ENCODE measurements at regions not wholly inside any gene's neighbourhood (a gene's known extent, or its start where the extent isn't known, plus 50 kb on each side); places are given as distances from the start of the nearest gene placed in this dataset.

DNA sequence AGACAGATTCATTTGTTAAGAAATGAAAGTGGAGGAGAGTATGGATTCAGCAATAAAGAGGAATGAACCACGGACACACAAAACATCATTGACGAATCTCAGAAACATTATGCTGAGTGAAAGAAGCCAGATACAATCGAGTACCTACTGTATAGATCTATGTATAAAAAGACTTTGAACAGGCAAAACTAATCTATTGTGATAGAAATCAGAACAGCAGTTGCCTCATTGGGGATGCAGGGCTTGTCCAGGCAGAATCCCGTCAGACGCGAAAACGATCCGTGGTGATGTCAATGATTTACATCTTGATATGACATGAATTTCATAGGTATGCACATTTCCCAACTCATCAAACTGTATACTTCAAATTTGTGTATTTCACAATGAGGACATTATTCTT, 265.2 kb downstream of the CBLN4 start (continued):
- TF ChIP-seq, protein P1, sequence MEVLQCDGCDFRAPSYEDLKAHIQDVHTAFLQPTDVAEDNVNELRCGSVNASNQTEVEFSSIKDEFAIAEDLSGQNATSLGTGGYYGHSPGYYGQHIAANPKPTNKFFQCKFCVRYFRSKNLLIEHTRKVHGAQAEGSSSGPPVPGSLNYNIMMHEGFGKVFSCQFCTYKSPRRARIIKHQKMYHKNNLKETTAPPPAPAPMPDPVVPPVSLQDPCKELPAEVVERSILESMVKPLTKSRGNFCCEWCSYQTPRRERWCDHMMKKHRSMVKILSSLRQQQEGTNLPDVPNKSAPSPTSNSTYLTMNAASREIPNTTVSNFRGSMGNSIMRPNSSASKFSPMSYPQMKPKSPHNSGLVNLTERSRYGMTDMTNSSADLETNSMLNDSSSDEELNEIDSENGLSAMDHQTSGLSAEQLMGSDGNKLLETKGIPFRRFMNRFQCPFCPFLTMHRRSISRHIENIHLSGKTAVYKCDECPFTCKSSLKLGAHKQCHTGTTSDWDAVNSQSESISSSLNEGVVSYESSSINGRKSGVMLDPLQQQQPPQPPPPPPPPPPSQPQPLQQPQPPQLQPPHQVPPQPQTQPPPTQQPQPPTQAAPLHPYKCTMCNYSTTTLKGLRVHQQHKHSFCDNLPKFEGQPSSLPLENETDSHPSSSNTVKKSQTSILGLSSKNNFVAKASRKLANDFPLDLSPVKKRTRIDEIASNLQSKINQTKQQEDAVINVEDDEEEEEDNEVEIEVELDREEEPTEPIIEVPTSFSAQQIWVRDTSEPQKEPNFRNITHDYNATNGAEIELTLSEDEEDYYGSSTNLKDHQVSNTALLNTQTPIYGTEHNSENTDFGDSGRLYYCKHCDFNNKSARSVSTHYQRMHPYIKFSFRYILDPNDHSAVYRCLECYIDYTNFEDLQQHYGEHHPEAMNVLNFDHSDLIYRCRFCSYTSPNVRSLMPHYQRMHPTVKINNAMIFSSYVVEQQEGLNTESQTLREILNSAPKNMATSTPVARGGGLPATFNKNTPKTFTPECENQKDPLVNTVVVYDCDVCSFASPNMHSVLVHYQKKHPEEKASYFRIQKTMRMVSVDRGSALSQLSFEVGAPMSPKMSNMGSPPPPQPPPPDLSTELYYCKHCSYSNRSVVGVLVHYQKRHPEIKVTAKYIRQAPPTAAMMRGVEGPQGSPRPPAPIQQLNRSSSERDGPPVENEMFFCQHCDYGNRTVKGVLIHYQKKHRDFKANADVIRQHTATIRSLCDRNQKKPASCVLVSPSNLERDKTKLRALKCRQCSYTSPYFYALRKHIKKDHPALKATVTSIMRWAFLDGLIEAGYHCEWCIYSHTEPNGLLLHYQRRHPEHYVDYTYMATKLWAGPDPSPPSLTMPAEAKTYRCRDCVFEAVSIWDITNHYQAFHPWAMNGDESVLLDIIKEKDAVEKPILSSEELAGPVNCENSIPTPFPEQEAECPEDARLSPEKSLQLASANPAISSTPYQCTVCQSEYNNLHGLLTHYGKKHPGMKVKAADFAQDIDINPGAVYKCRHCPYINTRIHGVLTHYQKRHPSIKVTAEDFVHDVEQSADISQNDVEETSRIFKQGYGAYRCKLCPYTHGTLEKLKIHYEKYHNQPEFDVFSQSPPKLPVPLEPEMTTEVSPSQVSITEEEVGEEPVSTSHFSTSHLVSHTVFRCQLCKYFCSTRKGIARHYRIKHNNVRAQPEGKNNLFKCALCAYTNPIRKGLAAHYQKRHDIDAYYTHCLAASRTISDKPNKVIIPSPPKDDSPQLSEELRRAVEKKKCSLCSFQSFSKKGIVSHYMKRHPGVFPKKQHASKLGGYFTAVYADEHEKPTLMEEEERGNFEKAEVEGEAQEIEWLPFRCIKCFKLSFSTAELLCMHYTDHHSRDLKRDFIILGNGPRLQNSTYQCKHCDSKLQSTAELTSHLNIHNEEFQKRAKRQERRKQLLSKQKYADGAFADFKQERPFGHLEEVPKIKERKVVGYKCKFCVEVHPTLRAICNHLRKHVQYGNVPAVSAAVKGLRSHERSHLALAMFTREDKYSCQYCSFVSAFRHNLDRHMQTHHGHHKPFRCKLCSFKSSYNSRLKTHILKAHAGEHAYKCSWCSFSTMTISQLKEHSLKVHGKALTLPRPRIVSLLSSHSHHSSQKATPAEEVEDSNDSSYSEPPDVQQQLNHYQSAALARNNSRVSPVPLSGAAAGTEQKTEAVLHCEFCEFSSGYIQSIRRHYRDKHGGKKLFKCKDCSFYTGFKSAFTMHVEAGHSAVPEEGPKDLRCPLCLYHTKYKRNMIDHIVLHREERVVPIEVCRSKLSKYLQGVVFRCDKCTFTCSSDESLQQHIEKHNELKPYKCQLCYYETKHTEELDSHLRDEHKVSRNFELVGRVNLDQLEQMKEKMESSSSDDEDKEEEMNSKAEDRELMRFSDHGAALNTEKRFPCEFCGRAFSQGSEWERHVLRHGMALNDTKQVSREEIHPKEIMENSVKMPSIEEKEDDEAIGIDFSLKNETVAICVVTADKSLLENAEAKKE (CRISPR knock-in tag; IDR thresholded peaks at IDR 0.05), result no peak
- TF ChIP-seq STAT1 (IDR thresholded peaks at IDR 0.05; ENCODE audit: unreplicated experiment), result no peak
- no peak for TF ChIP-seq ZNF331 (CRISPR knock-in tag; IDR thresholded peaks at IDR 0.05; ENCODE audit: low read depth)
- TF ChIP-seq EZH2 (IDR thresholded peaks at IDR 0.05; ENCODE audit: low read depth, unreplicated experiment), result no peak
- TF ChIP-seq, protein P2, sequence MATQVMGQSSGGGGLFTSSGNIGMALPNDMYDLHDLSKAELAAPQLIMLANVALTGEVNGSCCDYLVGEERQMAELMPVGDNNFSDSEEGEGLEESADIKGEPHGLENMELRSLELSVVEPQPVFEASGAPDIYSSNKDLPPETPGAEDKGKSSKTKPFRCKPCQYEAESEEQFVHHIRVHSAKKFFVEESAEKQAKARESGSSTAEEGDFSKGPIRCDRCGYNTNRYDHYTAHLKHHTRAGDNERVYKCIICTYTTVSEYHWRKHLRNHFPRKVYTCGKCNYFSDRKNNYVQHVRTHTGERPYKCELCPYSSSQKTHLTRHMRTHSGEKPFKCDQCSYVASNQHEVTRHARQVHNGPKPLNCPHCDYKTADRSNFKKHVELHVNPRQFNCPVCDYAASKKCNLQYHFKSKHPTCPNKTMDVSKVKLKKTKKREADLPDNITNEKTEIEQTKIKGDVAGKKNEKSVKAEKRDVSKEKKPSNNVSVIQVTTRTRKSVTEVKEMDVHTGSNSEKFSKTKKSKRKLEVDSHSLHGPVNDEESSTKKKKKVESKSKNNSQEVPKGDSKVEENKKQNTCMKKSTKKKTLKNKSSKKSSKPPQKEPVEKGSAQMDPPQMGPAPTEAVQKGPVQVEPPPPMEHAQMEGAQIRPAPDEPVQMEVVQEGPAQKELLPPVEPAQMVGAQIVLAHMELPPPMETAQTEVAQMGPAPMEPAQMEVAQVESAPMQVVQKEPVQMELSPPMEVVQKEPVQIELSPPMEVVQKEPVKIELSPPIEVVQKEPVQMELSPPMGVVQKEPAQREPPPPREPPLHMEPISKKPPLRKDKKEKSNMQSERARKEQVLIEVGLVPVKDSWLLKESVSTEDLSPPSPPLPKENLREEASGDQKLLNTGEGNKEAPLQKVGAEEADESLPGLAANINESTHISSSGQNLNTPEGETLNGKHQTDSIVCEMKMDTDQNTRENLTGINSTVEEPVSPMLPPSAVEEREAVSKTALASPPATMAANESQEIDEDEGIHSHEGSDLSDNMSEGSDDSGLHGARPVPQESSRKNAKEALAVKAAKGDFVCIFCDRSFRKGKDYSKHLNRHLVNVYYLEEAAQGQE (IDR thresholded peaks at IDR 0.05; ENCODE audit: unreplicated experiment), result no peak
- no peak for TF ChIP-seq EZH2phosphoT487 (IDR thresholded peaks at IDR 0.05; ENCODE audit: unreplicated experiment)

DNA sequence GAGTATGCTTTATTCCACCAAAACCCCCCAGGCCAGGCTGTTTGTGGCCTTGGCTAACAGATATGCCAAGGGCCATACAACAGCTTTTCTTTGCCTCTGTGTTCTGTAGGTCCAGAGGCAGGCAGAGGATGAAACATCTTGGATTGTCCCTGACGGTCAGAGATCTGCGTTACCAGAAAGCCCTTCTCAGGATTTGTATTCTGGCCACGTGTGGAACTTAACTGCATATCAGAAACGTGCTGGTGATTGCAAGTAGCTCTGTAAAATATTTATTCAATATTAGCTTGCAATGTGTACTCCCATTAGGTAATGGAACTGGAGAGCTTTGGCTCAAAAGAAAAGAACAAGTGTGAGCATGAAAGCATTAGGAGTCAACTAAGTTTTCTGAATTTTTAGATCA, 275.0 kb downstream of the CBLN4 start:
- ATAC-seq, result no peak
- H4K20me1 ChIP-seq (replicated peaks; ENCODE audit: insufficient read depth), result no peaks in the 10 kb centered on the region
- no peak for DNase-seq (ENCODE audit: low spot score)
- H3K9me2 ChIP-seq (ENCODE audit: insufficient read depth), result no peaks in the 10 kb centered on the region
- Mint-ChIP-seq H3K4me1 (no peaks in the 10 kb centered on the region), H3K27me3 (ENCODE audit: insufficient read depth, low read depth, poor library complexity) (peaks cover 5% of the 10 kb centered on the region), H3K27ac (no peak overlapping the region), H3K36me3 (ENCODE audit: low read depth) (peaks cover 38% of the 10 kb centered on the region), H3K4me3 (no peak overlapping the region), H3K9me3 (peaks cover 95% of the 10 kb centered on the region)
- no peak for TF ChIP-seq STAT1 (IDR thresholded peaks at IDR 0.05; ENCODE audit: unreplicated experiment)
- no peak for TF ChIP-seq ZNF331 (CRISPR knock-in tag; IDR thresholded peaks at IDR 0.05; ENCODE audit: low read depth)
- H3K36me3 ChIP-seq (ENCODE audit: insufficient read depth), result no peaks in the 10 kb centered on the region
- no peak overlapping the region for H3K4me2 ChIP-seq
- H2AFZ ChIP-seq, result no peak overlapping the region
- H3K4me1 ChIP-seq (ENCODE audit: insufficient read depth), result no peaks in the 10 kb centered on the region
- H3K79me2 ChIP-seq (replicated peaks; ENCODE audit: insufficient read depth), result no peaks in the 10 kb centered on the region
- H3K27ac ChIP-seq (ENCODE audit: low read depth), result no peak overlapping the region
- no peaks in the 10 kb centered on the region for H3F3A ChIP-seq (replicated peaks; ENCODE audit: low read depth)
- H3K27me3 ChIP-seq (ENCODE audit: insufficient read depth), result no peaks in the 10 kb centered on the region
- H3K4me3 ChIP-seq, result no peak overlapping the region

Data from GM23338 (cell line).